AG04450 (cell line): ENCODE measurements at regions not wholly inside any gene's neighbourhood (a gene's known extent, or its start where the extent isn't known, plus 50 kb on each side); places are given as distances from the start of the nearest gene placed in this dataset. TPM values are rescaled to one million over a fixed set of nuclear protein-coding genes. Genes with fewer than 3 reads are reported as not detected.

Experiments
- CTCF ChIA-PET: fragments of 300-600, 350-600 bp; formaldehyde crosslinking; extraction: SDS; loops from one replicate; lab custom pipeline; 2022; ENCODE audit warnings: antibody characterized with exemption, inconsistent platforms; lab: Charles Lee
- POLR2A ChIA-PET: fragments of 350-600 bp; formaldehyde crosslinking; extraction: SDS; loops from one replicate; lab custom pipeline; 2021; ENCODE audit warnings: antibody characterized with exemption, inconsistent platforms; lab: Yijun Ruan, JAX
- DNase-seq: peaks from one replicate; pipeline ENCODE4 v3.0.0-alpha.2; 2011; ENCODE audit warnings: low read depth, low spot score
- H3K27ac ChIP-seq: one replicate; pipeline ENCODE4 v1.5.1; 2012; ENCODE audit warnings: low read depth, low read length, control low read depth
- H3K27me3 ChIP-seq: one replicate; pipeline ENCODE4 v1.6.0; 2012; ENCODE audit warnings: low read length; ENCODE audit not compliant: control insufficient read depth, insufficient read depth
- H3K4me3 ChIP-seq: 2 replicates; pipeline ENCODE4 v1.5.1; 2011; ENCODE audit warnings: mild to moderate bottlenecking, low read depth, low read length, control low read depth
- H3K9me3 ChIP-seq: 2 replicates; pipeline ENCODE4 v1.5.1; 2012; ENCODE audit warnings: low read length; ENCODE audit not compliant: control insufficient read depth, insufficient read depth
- CTCF ChIP-seq: IDR thresholded peaks from 2 replicates; pipeline ENCODE4 v1.5.1; 2011; ENCODE audit warnings: low read depth, low read length, control low read depth, inconsistent platforms
- small RNA-seq: library from RNA; depleted of rRNA; stranded (forward); fragments of <200 nt; gene quantifications from one replicate; pipeline ENCODE3, GENCODE V24; 2012; ENCODE audit warnings: low read depth; ENCODE audit not compliant: insufficient read length

- POLR2A ChIA-PET: no interaction called here
Observed at GRCh38 chr9:4356306-4356705, 56.4 kb upstream of the GLIS3 start.

GRCh38 chr9:4353236-4353635, 53.4 kb upstream of the GLIS3 start:
- no peak for TF ChIP-seq CTCF
- ChIA-PET CTCF (no interaction called here), POLR2A (no interaction called here)

More at GRCh38 chr9:4356306-4356705, 56.4 kb upstream of the GLIS3 start:
- Histone ChIP-seq H3K27me3 (peaks cover 6% of the 10 kb centered on the region), H3K4me3 (no peak overlapping the region), H3K27ac (no peak overlapping the region), H3K9me3 (no peaks in the 10 kb centered on the region)
- CTCF ChIA-PET: interaction anchor here (1.3 to 1.5 kb wide), 2 partner anchors 10 to 41 kb away, joined by 3 to 7 read pairs; no protein-coding TSS in a partner anchor
- TF ChIP-seq CTCF: no peak
- DNase-seq: no peak

GRCh38 chr9:4349816-4350418, 50.0 kb upstream of the GLIS3 start:
- H3K27ac ChIP-seq: no peak overlapping the region
- no peak overlapping the region for H3K4me3 ChIP-seq
- no peaks in the 10 kb centered on the region for H3K9me3 ChIP-seq
- POLR2A ChIA-PET: no interaction called here
- DNase-seq: no peak
- TF ChIP-seq CTCF: no peak
- CTCF ChIA-PET: interaction anchor here (3.8 kb wide), 1 partner anchor 12 kb away, joined by 29 read pairs; no protein-coding TSS in a partner anchor
- H3K27me3 ChIP-seq: no peaks in the 10 kb centered on the region

More at GRCh38 chr9:4353236-4353635, 53.4 kb upstream of the GLIS3 start:
- no peaks in the 10 kb centered on the region for H3K9me3 ChIP-seq
- H3K27me3 ChIP-seq: no peaks in the 10 kb centered on the region
- no peak overlapping the region for H3K27ac ChIP-seq
- DNase-seq: no peak
- no peak overlapping the region for H3K4me3 ChIP-seq

Small RNA genes lying in the stretch of these regions (small RNA-seq; reads per million reads assigned to genes)
- not detected for gene RNU6-694P
